ENCODE measurements at regions not wholly inside any gene's neighbourhood (a gene's known extent, or its start where the extent isn't known, plus 50 kb on each side); places are given as distances from the start of the nearest gene placed in this dataset.

DNA sequence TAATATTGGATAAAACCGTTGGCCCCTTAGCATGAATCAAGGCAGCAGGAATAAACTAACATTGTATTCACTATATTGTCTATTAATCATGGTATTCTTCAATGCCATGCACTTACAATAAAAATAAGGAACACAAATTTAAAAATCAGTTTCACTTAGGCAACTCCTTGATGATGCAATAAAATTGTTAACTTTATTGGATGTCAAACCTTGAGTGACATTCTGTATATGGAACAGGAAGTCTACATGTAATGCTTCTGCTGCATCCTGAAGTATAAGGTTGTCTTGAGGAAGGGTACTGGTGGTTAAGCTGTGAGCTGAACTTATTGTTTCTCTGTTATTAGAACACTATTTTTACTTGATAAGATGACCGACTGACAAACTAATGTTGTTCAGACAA is 605.5 kb downstream of the SATB2 start:
- TF ChIP-seq EZH2 (IDR thresholded peaks at IDR 0.05; ENCODE audit: low read length, unreplicated experiment), result no peak
- TF ChIP-seq, protein P1, sequence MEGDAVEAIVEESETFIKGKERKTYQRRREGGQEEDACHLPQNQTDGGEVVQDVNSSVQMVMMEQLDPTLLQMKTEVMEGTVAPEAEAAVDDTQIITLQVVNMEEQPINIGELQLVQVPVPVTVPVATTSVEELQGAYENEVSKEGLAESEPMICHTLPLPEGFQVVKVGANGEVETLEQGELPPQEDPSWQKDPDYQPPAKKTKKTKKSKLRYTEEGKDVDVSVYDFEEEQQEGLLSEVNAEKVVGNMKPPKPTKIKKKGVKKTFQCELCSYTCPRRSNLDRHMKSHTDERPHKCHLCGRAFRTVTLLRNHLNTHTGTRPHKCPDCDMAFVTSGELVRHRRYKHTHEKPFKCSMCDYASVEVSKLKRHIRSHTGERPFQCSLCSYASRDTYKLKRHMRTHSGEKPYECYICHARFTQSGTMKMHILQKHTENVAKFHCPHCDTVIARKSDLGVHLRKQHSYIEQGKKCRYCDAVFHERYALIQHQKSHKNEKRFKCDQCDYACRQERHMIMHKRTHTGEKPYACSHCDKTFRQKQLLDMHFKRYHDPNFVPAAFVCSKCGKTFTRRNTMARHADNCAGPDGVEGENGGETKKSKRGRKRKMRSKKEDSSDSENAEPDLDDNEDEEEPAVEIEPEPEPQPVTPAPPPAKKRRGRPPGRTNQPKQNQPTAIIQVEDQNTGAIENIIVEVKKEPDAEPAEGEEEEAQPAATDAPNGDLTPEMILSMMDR (conservative IDR thresholded peaks at IDR 0.05; ENCODE audit: low read depth, low read length), result no peak
- no peak for TF ChIP-seq EZH2phosphoT487 (IDR thresholded peaks at IDR 0.05; ENCODE audit: borderline replicate concordance, low read length)
- ChIA-PET POLR2A (ENCODE audit: unreplicated experiment) (no interaction called here), CTCF (no interaction called here)
- no peaks in the 10 kb centered on the region for H4K20me1 ChIP-seq (ENCODE audit: low read length)
- intact Hi-C loops (cut with micrococcal nuclease), result no loop called here
- no TSS peak for BruUV-seq (replicated peaks)
- no peak overlapping the region for H2AFZ ChIP-seq (ENCODE audit: low read length)
- no peak for ATAC-seq
- no peaks in the 10 kb centered on the region for H3K27me3 ChIP-seq (ENCODE audit: low read length)
- no peaks in the 10 kb centered on the region for H3K4me1 ChIP-seq (ENCODE audit: insufficient read depth, low read length)
- no peaks in the 10 kb centered on the region for H3K79me2 ChIP-seq (ENCODE audit: low read length)
- no peaks in the 10 kb centered on the region for H3K9me2 ChIP-seq (replicated peaks; ENCODE audit: low read length)
- H3F3A ChIP-seq (ENCODE audit: low read length, unreplicated experiment), result no peaks in the 10 kb centered on the region
- no peaks in the 10 kb centered on the region for H3K9me3 ChIP-seq (ENCODE audit: low read length)
- H3K4me2 ChIP-seq (ENCODE audit: low read length), result no peak overlapping the region
- no peak overlapping the region for H3K4me3 ChIP-seq (ENCODE audit: low read length)
- H3K36me3 ChIP-seq (ENCODE audit: low read depth, low read length), result no peaks in the 10 kb centered on the region
- H3K27ac ChIP-seq (ENCODE audit: low read length), result no peak overlapping the region
- no peak overlapping the region for H3K9ac ChIP-seq (ENCODE audit: low read length)
- no peak for DNase-seq

DNA sequence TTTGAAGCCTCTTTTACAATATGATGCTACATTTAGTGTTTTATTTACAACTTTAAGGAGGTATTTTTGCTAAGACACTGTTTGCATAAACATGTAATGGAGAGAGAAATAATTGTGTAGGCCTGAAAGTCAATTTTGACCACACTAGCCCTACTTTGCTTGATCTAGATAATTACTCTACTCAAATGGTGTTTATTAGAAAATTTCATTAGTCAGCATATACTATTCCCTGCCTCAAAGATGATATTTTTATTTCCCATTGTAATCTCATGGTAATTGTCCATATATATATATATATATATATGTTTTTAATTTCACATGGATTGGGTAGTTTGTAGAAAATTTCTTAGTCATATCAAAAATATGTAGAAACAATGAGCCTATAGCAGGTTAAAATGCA is 632.2 kb downstream of the SATB2 start:
- no peaks in the 10 kb centered on the region for H3F3A ChIP-seq (ENCODE audit: low read length, unreplicated experiment)
- no peaks in the 10 kb centered on the region for H3K4me1 ChIP-seq (ENCODE audit: insufficient read depth, low read length)
- ChIA-PET POLR2A (ENCODE audit: unreplicated experiment) (no interaction called here), CTCF (no interaction called here)
- H3K36me3 ChIP-seq (ENCODE audit: low read depth, low read length), result no peaks in the 10 kb centered on the region
- no peaks in the 10 kb centered on the region for H4K20me1 ChIP-seq (ENCODE audit: low read length)
- no TSS peak for BruUV-seq (replicated peaks)
- DNase-seq (no peak), ATAC-seq (no peak)
- no peaks in the 10 kb centered on the region for H3K79me2 ChIP-seq (ENCODE audit: low read length)
- no peak overlapping the region for H3K4me3 ChIP-seq (ENCODE audit: low read length)
- H3K4me2 ChIP-seq (ENCODE audit: low read length), result no peak overlapping the region
- H3K9ac ChIP-seq (ENCODE audit: low read length), result no peak overlapping the region
- H3K27me3 ChIP-seq (ENCODE audit: low read length), result no peaks in the 10 kb centered on the region
- TF ChIP-seq, protein P1 (conservative IDR thresholded peaks at IDR 0.05; ENCODE audit: low read depth, low read length), result no peak
- no peak for TF ChIP-seq EZH2phosphoT487 (IDR thresholded peaks at IDR 0.05; ENCODE audit: borderline replicate concordance, low read length)
- TF ChIP-seq EZH2 (IDR thresholded peaks at IDR 0.05; ENCODE audit: low read length, unreplicated experiment), result no peak
- H3K27ac ChIP-seq (ENCODE audit: low read length), result no peak overlapping the region
- no peak overlapping the region for H2AFZ ChIP-seq (ENCODE audit: low read length)
- no peaks in the 10 kb centered on the region for H3K9me2 ChIP-seq (replicated peaks; ENCODE audit: low read length)
- intact Hi-C loops (cut with micrococcal nuclease), result no loop called here
- no peaks in the 10 kb centered on the region for H3K9me3 ChIP-seq (ENCODE audit: low read length)

DNA sequence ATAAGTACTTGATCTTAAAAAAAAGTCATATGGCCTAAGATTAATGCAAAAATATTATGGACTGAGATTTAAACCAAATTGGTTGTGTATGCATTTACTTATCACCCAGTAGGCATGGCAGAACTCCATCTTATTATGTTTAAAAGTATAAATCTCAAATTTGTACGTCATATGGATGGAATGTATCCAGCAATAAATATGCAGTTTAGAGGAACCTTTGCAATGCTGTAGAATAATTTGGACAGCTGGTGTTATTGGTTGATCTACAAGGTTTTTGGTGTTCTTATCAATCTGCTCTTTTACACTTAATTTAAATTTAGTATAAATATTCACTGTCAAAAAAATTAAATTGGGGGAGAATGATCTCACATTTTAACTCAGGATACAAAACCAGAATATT is 640.2 kb downstream of the SATB2 start:
- H3K9ac ChIP-seq (ENCODE audit: low read length), result no peak overlapping the region
- TF ChIP-seq EZH2 (IDR thresholded peaks at IDR 0.05; ENCODE audit: low read length, unreplicated experiment) (no peak), EZH2phosphoT487 (IDR thresholded peaks at IDR 0.05; ENCODE audit: borderline replicate concordance, low read length) (no peak)
- TF ChIP-seq, protein P1 (conservative IDR thresholded peaks at IDR 0.05; ENCODE audit: low read depth, low read length), result no peak
- CTCF ChIA-PET, result no interaction called here
- H3K4me1 ChIP-seq (ENCODE audit: insufficient read depth, low read length), result no peaks in the 10 kb centered on the region
- intact Hi-C loops (cut with micrococcal nuclease), result no loop called here
- no peaks in the 10 kb centered on the region for H3K79me2 ChIP-seq (ENCODE audit: low read length)
- DNase-seq (no peak), ATAC-seq (no peak)
- H3K27ac ChIP-seq (ENCODE audit: low read length), result no peak overlapping the region
- no peaks in the 10 kb centered on the region for H3K9me2 ChIP-seq (replicated peaks; ENCODE audit: low read length)
- H4K20me1 ChIP-seq (ENCODE audit: low read length), result no peaks in the 10 kb centered on the region
- no peaks in the 10 kb centered on the region for H3K27me3 ChIP-seq (ENCODE audit: low read length)
- no peak overlapping the region for H2AFZ ChIP-seq (ENCODE audit: low read length)
- H3K36me3 ChIP-seq (ENCODE audit: low read depth, low read length), result no peaks in the 10 kb centered on the region
- H3K4me3 ChIP-seq (ENCODE audit: low read length), result no peak overlapping the region
- no TSS peak for BruUV-seq (replicated peaks)
- no peaks in the 10 kb centered on the region for H3K9me3 ChIP-seq (ENCODE audit: low read length)
- POLR2A ChIA-PET (ENCODE audit: unreplicated experiment), result no interaction called here
- H3F3A ChIP-seq (ENCODE audit: low read length, unreplicated experiment), result no peaks in the 10 kb centered on the region
- no peak overlapping the region for H3K4me2 ChIP-seq (ENCODE audit: low read length)

Measured in PC-3 (cell line).